Suppressor macrophage treated with lipopolysaccharide for 4 hours (primary cell): ENCODE measurements at regions not wholly inside any gene's neighbourhood (a gene's known extent, or its start where the extent isn't known, plus 50 kb on each side); places are given as distances from the start of the nearest gene placed in this dataset.

ENCODE experiments used
- DNase-seq: peaks from one replicate; pipeline ENCODE4 v3.0.0-alpha.2; 2020

DNA sequence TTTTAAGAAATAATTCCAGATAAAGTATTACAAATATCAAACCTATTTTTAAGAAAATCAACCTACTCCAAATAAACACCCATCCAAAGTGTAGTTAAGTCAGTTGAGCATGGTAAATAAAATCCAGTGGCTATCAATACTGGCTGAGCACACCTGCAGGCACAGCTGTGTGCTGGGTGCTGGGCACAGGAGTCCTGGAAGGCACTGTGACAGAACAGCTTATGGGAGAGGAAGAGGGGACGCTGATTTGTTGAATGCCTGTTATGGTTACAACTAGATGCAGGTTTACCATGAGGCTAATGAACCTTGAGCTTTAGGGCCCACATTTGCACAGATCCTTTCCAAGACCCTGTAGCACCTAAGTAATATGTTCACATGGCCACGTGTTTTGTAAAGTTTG is 202.7 kb downstream of the MTX2 start:
- no peak for DNase-seq

DNA sequence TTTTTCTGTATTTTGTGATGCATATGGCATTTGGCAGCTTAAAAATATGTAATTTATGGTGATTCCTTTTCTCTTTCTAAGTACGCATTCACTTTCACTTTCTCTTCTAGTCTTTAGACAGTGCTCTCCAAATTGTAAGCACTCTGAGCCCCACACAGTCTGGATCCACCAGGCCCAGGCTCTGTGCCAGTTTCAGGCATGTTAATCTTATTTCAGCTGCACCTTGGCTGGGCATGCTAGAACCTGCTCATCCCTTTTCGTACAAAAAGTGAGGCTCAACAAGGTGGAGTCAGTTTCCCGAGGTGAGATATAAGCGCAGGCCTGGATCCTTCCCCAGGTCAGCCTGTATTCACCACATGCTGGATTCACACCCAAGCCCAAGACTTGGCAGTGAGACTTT is 203.9 kb downstream of the MTX2 start:
- peak; percentile 10 for DNase-seq

DNA sequence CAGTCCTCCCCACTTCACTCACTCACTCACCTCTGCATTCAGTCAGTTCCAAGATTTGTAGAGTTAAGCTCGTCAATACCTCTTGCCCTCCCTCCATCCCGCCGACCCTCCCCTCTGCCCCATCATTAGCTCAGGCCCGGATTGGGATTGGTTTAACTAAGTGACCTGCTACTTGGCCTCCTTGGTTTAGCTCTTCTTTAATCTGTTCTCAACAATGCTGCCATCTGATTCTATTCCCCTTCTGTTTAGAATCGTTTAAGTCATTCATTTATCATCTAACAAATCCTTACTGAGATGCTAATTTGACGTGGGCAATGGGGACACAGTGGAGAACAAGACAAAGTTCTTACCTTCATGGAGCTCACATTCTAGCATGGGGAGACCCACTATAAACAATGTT is 204.6 kb downstream of the MTX2 start:
- DNase-seq = no peak

DNA sequence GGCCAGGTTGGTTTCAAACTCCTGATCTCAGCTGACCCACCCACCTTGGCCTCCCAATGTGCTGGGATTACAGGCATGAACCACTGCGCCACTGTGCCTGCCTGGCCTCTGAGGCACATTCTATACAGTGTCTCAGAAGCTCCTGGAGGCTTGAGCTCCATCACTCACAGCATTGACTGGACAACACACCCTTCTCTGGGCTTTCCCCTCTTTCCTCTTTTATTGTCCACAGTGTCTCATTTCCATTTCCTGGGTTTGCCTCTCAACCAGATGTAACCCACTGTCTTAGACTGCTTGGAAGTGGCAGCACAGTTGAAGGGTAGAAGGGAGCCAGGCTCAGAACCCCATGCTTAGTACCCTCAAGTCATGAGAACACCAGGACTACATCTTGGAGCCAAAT is 208.1 kb downstream of the MTX2 start:
- no peak for DNase-seq

DNA sequence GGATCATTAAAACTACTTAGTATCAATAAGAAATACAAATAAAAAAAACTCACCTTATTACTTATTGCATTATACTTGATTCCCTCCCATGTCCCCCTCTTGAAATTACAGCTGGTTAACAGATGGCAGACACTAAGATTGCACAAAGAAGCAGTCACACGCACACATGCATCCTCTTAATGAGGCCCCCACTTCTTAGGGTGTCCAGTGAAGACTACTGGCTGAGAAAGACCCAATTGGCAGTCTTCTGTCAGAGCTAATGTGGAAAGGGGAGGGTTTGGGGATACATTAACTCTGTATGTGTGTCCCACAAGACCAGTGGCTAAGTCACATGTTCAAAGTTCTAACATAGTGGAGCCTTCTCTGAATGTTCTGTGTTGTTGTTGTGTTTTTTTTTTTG is 210.7 kb downstream of the MTX2 start:
- no peak for DNase-seq

DNA sequence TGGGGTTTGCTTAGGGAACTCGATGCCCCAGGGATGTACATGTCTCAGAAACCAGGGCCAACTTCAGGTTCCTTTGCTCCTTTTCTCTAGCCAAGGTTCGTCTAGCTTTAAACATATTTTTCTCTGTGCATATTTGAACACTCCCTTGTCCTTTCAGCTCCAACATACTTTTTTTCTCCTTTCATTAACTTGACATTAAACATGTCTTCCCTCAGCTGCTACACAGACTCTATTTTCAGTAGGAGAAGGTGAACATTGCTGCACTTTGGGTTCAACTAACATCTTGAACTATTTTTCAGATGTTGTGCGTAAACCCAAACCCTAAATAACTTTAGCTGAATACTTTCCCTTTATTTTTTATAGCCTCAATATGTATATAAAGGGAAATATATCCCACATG is 212.9 kb downstream of the MTX2 start:
- no peak for DNase-seq

DNA sequence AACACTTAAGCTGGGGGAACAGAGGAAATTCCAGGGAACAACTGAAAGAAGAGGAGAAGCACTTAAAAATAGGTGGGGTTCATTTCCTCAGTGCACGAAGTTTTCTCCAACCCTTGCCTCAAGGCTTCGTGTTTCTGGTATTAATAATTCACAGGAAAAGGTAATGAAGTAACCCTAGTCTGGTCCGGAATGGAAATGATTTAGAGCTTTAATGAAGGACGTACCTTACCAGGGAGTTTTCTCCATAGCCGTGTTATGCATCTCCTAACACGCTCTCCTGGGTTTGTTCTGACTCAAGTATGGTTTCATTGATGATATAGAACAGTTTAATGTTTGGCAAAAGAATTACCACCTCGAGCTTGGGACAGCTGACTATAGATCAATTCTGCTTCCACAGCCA is 214.2 kb downstream of the MTX2 start:
- DNase-seq = no peak

DNA sequence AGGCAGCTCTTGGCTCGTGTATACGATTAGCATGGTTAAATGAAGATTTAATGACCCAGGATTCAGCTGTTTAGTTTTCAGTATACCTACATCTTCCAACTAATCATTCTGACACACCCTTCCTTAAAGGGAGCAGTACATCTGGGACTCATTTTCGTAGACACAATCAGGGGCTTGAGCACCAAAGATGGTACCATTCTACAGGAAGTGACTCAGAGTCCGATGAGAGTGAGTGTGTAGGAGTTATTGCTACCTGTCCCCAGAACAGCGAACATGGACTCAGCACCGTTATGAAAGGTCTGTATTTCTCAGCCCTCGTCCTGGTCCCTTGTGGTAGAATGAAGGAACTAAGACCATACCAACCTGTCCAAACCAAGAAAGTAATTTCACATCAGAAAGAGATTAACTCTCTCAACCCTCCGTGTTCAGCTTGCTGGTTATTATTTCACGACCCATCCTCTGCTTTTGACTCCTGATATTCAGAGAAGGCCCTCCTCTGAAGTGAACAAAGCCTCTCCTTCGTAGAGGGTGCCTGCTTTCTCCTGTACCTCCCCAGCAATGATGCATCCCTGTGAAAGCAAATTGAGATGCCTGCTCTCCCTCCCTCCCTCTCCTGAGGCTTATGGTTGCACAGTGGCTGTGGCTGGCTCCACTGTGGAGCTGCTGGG is 214.8 kb downstream of the MTX2 start:
- DNase-seq = no peak

DNA sequence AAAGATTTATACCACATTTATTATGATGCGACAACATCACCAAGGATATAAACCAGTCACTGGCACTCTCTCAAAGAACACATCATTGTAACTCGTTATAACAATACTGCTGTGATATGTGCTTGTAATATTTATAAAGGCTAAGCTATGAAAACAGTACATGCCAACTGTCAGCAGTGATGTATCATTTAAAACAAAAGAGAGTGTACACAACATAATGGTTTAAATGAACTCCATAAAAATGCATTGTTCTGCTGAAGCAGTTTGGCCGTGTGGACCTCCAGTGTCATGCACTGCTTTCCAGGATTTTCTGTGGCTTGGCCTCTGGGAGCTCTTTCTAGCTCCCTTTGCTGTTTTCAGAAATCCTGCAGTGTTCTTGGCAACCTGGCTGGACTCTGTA is 215.6 kb downstream of the MTX2 start:
- DNase-seq = no peak

DNA sequence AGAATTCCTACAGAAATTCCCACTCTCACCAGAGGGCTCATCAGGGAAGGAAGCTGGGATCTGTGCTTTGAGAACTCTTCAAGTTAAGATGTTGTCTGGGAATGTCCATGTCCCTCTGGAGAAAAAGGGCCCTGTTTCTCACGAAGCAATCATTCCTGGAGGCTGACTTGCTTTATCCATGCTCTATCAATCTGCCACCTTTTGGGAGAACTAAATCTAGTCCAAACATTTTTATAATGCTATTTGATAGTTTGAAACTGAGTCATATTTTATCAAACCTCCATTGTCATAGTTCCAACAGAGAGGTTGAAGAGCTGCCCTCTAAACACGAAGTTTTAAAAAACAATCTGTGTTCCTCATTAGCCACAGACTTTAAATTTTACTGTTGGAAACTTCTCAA is 219.2 kb downstream of the MTX2 start:
- no peak for DNase-seq

DNA sequence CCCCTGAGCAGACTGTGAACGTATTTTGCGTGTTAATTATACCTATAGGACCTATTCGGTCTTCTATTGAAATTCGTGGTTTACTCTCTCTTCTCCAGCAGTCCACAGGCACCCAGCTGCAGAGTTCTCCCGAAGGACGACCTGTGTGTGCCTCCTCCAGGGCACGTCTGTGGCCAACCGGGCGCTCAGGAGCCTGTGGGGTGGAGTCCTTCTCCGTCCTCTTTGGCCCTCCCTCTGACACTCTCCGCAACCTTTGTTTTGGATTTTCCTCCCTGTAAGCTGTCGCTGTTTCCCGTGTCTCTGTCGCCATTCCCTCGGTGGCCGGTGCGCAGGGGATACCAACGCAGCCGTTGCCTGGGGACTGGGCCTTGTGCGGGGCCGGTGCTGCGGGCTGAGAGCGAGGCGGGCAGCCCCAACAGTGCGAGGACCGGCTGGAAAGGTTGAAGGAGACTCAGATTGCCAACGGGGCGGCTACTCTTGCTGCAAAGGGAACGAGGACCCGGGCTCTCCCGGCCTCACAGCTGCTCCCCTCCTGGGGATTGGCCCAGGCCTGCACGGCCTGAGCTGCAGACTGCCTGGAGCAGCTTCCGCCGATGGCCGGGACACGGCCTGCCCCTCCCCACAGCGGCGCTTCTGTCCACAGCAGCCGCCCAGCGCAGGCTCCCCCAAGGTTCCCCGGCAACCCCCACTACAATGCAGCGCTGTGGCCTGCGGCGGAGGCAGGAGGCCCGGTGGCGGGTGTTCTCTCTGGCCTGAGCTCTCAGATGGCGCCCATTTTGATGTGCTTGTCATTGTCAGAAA is 221.0 kb downstream of the MTX2 start:
- no peak for DNase-seq

DNA sequence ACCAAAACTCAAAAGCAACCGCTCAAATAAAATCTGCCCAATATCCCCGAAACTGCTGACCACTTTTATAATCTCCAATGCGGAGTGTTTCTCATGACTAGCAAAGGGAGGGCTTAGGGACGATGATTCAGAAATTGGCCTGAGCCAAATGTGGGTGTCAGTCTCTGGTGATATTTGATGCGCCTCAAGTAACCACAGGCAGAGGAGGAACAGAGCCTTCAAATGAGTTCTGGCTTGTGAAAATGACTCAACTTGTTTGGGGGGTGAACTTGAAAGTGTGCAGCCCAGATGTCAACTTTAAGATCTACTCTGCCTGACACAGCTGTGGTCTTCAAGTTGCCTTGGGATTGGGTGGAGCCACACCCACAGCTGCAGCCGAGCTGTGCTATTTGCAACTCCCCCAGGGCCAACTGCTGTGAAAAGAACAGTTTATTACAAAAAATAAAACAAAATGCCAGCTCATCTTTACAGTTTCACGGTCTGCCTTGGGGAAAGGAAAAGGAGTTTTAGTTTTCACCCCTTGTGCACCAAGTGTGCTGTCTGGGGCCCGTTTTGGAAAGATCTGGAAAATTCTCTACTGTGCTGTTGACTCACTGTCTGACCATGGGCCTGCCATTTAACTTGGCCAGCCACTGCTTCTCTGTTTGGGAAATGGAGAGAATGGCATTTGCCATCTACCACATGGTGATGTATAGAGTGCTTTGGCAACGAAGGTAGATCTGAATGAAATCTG is 222.1 kb downstream of the MTX2 start:
- no peak for DNase-seq

DNA sequence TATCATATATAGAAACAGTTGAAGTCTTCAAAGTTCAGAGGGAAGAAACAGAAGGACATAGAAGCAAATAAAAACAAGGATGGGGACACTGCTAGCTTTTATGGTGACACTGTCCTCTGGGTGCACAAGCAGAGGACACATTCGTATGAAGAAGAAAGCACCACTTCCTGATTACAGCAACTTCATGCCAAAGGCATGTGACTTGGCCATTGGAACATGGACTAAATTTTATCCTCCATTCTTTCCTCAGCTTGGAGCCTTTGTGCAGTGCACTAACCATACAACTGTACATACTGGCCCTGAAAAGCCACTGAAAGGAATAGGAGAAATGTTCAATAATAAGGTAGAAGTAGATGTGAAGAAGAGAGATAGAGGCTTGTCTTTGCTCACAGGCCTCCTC is 223.3 kb downstream of the MTX2 start:
- no peak for DNase-seq

DNA sequence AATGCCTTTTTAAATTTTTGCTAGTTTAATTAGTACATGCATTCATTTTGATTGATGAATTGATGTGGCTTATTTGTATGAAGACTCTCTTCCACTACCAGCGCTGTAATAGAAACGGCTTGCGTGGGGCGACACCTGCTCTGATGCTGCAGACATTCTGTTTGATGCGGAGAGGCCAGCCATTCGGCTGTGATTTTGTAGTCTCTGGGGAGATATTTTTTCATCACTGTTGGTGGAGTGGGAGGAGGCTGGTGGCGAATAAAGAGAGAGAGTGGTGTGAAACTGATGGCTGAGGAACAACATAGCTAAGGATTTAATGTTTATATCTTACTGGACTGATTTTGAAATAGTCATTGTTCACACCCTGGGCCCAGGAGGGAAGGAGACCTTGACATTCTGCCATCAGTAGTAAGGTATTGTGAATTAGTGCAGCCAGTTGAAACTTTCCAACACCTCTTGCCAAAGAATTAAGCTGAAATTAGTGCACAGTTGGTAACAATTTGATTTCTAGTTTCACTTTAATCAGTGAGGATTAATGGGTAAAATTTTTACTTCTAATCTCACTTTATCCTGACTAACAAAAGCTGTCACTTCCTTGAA is 224.1 kb downstream of the MTX2 start:
- DNase-seq = no peak

DNA sequence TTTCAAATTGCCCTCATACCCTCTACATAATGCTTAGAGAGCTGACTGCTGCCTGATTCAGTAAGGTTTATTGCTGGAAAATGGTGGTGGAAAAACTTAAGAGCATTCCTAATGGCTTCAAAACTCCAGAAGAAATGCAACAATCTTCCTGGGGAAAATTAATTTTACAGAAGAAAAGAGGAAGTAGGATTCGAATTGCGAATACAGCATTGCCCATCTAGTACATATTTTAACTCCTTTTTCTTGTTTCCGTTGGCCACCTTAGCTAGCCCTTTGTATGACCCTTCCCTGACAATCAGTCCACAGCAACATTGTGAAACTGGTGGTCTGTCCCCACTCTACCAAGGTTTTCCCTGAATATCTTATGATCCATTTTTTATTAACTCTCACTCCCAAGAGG is 224.7 kb downstream of the MTX2 start:
- DNase-seq = no peak

DNA sequence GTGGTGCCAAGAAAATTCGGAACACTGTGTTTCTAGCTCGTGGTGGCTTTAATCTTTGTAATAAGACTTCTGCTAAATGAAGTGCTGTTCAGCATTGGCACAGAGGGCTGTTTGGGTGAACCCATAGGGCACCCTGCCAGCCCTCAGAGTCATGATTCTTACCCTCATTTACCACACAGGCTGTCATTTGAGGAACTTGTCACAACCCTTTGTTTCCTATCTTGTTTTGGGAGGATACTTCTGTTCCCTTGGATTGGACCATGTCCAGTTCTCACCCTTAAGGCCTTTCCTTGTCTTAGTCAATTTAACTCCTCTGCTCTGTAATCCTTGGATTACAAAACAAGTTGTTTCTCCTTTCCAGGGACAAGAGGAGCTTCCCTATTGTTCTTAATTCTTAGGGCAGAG is 225.7 kb downstream of the MTX2 start:
- peak; percentile 77 for DNase-seq

DNA sequence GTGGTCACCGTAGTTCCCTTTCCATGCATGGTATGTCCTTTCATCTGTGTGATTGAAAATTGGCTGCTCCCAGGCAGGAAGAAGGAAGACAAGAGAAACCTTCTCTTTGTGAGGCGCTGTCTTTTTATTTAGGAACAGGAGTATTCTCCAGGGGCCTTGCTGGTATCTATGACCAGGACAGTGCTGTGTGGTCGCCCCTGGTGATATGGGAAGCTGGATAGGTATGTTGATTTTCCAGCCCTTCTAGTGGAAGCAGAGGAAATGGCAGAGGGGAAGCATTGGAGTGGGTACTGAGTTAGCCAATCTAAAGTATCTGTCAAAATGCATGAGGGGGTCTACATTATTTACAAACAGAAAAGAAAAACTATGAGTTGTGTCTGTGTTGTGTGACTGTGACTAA is 226.6 kb downstream of the MTX2 start:
- DNase-seq = no peak

DNA sequence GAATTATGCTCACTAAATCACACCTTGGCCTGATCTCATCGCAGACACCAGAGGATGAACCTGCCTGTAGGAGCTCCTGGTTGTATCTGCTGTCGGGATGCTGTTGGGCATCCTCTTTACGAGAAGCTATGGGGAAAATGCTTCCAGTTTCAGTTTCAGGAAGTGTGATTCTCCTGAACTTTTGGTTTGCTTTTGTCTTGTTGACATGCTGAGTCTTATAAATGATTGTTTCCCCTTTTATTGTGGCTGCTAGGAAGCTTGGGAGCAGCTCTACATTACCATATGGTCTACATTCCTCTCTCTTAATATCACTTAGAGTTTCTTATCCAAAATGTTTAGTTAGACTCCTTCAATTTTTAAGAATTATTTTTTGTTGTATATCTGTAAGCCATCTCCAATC is 227.5 kb downstream of the MTX2 start:
- DNase-seq = peak; percentile 68

DNA sequence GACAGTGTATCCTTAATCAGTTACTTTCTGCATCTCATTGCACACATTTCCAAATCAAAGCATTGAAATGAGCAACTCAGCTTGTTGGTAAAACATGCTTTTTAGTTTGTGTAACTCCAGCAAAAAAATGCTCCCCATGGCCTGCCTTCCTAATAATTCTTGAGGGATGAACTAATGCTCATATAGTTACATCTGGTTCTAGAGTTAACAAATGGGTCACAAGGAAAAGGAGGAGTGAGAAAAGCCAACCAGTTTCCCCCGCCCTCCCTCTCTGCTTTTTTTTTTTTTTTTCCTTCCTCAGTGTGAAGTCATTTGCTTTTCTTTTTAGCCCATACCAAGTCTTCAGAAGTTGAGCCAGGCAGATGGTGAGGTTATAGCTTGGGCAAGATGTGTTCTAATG is 231.7 kb downstream of the MTX2 start:
- DNase-seq = no peak

DNA sequence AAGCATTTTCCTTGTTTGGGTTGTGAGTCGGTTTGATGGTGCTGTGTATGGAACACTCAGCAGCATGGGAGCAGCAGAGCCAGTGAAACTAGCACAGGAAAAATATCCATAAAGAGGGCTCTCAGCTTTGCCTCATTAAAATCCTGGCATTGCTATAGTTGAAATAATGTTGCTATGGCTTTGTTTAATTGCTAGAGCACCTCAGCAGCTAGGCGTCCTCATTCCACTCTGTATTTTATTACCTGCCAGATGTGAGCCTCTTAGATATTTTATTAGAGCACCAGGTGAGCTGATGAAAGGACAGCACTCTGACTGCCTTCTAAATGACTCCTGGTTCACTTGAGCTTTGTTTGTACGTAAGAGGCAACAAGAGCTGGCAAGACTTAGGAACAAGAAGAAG is 232.4 kb downstream of the MTX2 start:
- DNase-seq = no peak

DNA sequence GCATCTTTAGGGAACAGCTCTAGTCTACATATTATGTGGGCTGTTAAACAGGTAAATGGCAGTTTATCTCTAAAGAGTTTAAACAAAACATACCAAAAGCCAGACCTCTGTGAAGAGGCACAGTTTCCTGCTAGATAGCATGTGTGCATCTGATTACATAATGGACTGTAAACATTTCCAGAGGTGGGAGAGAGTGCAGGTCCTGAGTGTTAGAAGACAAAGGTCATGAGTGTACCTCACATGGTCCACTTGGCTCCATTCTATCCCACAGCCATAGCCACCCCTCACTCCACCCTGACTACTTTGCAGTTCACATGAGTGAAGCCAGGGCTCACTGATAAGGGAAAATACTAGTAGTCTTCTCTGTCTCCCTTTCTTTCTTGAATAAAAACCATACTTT is 233.4 kb downstream of the MTX2 start:
- DNase-seq = no peak

DNA sequence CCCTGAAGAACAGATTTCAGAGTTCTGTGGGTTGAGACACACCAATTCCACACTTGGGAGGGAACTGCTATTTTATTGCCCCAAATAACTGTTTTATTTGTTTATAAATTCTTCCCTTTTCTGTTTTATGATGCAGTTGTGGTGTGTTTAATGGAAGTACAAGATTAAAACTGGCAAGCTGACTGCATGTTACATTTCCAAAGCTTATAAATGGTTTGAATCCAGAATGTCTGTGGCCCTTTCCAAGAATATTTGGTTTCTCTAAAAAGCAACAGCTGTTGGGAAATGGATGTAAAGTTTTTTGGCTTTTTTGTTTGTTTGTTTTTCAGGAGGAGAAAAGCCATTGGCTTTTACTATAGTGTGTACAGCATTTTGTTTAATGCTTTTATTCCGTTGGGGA is 234.5 kb downstream of the MTX2 start:
- DNase-seq = no peak

DNA sequence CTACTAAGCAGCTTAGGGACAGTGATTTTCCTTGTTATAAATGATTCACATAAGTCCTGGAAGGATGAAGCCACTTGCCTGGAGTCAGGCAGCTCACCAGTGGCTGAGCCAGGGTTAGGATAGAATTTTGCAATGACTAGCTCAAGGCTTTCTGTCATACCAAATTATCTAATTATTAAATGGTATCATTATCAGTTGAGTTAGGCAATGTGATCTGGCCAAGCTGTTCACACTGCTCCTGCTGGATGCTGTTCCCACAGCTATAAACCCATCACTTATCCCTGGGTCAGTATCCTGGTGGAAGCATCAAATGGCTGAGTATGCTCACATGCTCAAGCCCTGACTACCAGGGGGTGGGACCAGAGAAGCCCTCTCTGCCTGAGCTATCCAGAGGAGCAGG is 235.2 kb downstream of the MTX2 start:
- DNase-seq = no peak

DNA sequence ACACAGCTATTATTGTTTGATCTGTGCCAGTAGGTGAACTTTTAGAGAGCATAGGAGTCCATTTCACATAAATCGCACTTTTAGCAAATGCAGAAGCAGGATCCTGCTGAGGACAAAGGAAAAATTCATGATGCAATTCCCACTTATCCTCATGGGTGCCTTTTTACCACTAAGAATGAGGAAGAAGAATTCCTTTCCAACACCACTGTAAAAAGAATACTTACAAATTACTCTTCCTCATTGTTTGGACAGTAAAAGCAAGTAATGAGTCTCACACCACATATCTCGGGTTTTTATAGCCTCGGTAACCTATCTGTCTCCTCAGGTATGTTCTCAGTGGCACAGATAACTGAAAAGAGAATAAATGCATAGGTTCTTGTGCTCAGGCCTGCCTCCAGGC is 238.5 kb downstream of the MTX2 start:
- DNase-seq = no peak
